Thyroid gland (tissue), 4 donors: ENCODE measurements at regions not wholly inside any gene's neighbourhood (a gene's known extent, or its start where the extent isn't known, plus 50 kb on each side); places are given as distances from the start of the nearest gene placed in this dataset.

Experiments
- CTCF ChIP-seq, 6 experiments: fragments of 200-600 bp in 3 of 6; fragments of 450-650 bp in 3 of 6; sonication (generic) in 3 of 6; IDR thresholded peaks; one replicate each; pipeline ENCODE4 v1.5.1; 2016 to 2019; ENCODE audit warnings: antibody characterized with exemption in 6 of 6, mild to moderate bottlenecking in 2 of 6, inconsistent platforms in 1 of 6, moderate library complexity in 1 of 6
- POLR2A ChIP-seq, 2 donors: fragments of 450-650 bp; IDR thresholded peaks; one replicate each; pipeline ENCODE4 v1.6.1; 2017; ENCODE audit warnings: antibody characterized with exemption in 2 of 2, mild to moderate bottlenecking in 2 of 2, moderate library complexity in 1 of 2

DNA sequence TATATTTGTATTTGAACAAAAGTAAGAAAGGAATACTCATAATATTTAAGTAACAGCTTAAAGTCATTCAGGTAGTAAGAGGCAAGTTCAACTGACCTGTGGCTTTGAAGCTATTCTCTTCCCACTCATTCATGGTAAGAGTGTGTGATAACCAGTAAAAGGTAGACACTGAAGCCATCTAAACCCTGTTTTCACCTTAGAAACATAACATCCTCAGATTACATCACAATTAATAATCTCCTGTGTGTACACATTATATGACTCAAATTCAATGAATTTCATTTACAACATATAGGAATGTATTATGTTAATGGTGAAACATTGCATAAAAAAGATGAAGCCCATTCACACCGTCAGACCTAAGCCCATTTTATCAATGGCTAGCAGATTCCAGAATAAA is 364.8 kb upstream of the SNX7 start:
- TF ChIP-seq CTCF (IDR thresholded peaks at IDR 0.05): no peak
- TF ChIP-seq POLR2A (IDR thresholded peaks at IDR 0.05): no peak
